ENCODE measurements at regions not wholly inside any gene's neighbourhood (a gene's known extent, or its start where the extent isn't known, plus 50 kb on each side); places are given as distances from the start of the nearest gene placed in this dataset.
"Not testable (repeated sequence)": the region's sequence is repeated elsewhere in the genome, so short reads cannot be mapped to it uniquely, and the experiment has no call there.

DNA sequence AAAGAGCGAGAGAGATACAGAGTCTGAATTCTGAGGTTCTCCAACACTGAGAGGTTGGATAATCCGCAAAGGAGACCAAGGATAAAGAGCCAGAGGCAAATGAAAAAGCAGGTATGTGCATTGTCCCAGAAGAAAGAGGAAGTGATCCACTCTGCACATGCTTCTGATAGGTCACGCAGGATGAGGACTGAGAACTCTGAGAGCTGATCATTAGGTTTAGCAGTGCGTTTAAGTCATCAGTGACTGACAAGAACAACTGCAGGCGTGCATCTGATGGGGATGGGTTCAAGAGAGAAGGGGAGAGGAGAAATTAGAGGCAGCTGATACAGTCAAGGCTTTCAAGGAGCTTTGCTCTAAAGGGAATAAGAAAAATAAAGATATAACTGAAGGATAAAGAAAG, 301.2 kb upstream of the SGK1 start:
- TF ChIP-seq EZH2 (optimal IDR thresholded peaks at IDR 0.05; ENCODE audit: low read depth, low read length) (no peak), EZH2phosphoT487 (IDR thresholded peaks at IDR 0.05; ENCODE audit: low read length) (no peak)
- TF ChIP-seq, protein P1, sequence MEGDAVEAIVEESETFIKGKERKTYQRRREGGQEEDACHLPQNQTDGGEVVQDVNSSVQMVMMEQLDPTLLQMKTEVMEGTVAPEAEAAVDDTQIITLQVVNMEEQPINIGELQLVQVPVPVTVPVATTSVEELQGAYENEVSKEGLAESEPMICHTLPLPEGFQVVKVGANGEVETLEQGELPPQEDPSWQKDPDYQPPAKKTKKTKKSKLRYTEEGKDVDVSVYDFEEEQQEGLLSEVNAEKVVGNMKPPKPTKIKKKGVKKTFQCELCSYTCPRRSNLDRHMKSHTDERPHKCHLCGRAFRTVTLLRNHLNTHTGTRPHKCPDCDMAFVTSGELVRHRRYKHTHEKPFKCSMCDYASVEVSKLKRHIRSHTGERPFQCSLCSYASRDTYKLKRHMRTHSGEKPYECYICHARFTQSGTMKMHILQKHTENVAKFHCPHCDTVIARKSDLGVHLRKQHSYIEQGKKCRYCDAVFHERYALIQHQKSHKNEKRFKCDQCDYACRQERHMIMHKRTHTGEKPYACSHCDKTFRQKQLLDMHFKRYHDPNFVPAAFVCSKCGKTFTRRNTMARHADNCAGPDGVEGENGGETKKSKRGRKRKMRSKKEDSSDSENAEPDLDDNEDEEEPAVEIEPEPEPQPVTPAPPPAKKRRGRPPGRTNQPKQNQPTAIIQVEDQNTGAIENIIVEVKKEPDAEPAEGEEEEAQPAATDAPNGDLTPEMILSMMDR (IDR thresholded peaks at IDR 0.05; ENCODE audit: low read length), result no peak
- H2AFZ ChIP-seq (ENCODE audit: low read length), result no peak overlapping the region
- no peaks in the 10 kb centered on the region for H3K27me3 ChIP-seq (replicated peaks; ENCODE audit: insufficient read depth, low read length)
- H3K4me2 ChIP-seq (ENCODE audit: low read depth, low read length), result 0 out of 2 replicates have a peak overlapping the region, but pooled peaks have one; percentile 19
- H3K4me1 ChIP-seq (ENCODE audit: low read length), result peaks cover 15% of the 10 kb centered on the region
- no peaks in the 10 kb centered on the region for H3K36me3 ChIP-seq (replicated peaks; ENCODE audit: insufficient read depth, low read length)
- no peaks in the 10 kb centered on the region for H3K79me2 ChIP-seq (ENCODE audit: low read length)
- no peaks in the 10 kb centered on the region for H3K9me2 ChIP-seq (replicated peaks; ENCODE audit: insufficient read depth, low read length)
- no peaks in the 10 kb centered on the region for H4K20me1 ChIP-seq (ENCODE audit: insufficient read depth, low read length)
- DNase-seq, result no peak
- H3K27ac ChIP-seq (ENCODE audit: low read length), result no peak overlapping the region
- no peak overlapping the region for H3K4me3 ChIP-seq (ENCODE audit: low read length)
- no peaks in the 10 kb centered on the region for H3K9me3 ChIP-seq (replicated peaks; ENCODE audit: insufficient read depth, low read length)
- H3F3A ChIP-seq (ENCODE audit: insufficient read depth, low read length), result no peaks in the 10 kb centered on the region
- no peak overlapping the region for H3K9ac ChIP-seq (ENCODE audit: low read length)

DNA sequence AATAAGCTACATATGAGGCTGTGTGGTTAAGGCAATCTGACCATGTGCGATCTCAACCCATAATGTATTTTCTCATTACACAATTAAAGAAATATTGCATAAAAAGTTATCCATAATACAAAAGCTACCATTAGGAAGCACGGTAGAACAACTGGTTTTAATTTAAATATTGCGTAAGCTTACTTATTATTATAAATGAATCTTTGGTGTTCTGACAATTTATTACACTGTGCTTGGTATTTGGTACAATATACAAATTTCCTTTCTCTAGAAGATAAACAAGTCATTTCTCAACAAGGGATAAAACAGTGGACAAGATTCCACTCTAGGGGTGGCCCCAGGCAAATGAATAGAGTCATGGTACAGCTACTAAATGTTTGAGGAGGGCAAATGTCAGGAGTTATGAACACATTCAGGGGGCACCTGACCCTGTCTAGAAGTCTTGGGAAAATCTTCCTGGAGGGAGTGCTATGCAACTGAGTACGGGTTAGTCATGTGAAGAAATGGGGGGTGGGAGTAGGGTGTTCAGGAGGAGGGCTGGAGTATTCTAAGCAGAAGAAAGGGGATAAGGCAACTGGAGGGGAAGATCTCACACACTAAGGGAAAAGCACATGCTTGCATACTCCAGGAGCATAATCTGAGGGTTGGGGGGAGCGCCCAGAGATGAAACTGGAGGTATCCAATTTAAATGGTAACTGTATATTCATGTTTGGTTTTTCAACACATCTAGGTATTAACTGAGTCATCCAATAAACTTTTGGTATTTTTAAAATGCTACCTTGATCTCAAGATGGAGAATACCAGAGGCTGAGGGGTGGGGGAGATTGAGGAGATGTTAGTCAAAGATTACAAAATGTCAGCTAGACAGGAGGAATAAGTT, 296.9 kb upstream of the SGK1 start:
- Histone ChIP-seq H3K9me3 (replicated peaks; ENCODE audit: insufficient read depth, low read length) (no peaks in the 10 kb centered on the region), H3K4me1 (ENCODE audit: low read length) (peaks cover 9% of the 10 kb centered on the region), H3K9me2 (replicated peaks; ENCODE audit: insufficient read depth, low read length) (no peaks in the 10 kb centered on the region), H2AFZ (ENCODE audit: low read length) (no peak overlapping the region), H3K27me3 (replicated peaks; ENCODE audit: insufficient read depth, low read length) (no peaks in the 10 kb centered on the region), H3K4me3 (ENCODE audit: low read length) (no peak overlapping the region), H3F3A (ENCODE audit: insufficient read depth, low read length) (no peaks in the 10 kb centered on the region), H4K20me1 (ENCODE audit: insufficient read depth, low read length) (no peaks in the 10 kb centered on the region), H3K79me2 (ENCODE audit: low read length) (no peaks in the 10 kb centered on the region), H3K4me2 (ENCODE audit: low read depth, low read length) (no peak overlapping the region), H3K36me3 (replicated peaks; ENCODE audit: insufficient read depth, low read length) (no peaks in the 10 kb centered on the region), H3K27ac (ENCODE audit: low read length) (no peak overlapping the region), H3K9ac (ENCODE audit: low read length) (no peak overlapping the region)
- TF ChIP-seq EZH2phosphoT487 (IDR thresholded peaks at IDR 0.05; ENCODE audit: low read length) (no peak), EZH2 (optimal IDR thresholded peaks at IDR 0.05; ENCODE audit: low read depth, low read length) (no peak)
- TF ChIP-seq, protein P1 (IDR thresholded peaks at IDR 0.05; ENCODE audit: low read length), result no peak
- no peak for DNase-seq

DNA sequence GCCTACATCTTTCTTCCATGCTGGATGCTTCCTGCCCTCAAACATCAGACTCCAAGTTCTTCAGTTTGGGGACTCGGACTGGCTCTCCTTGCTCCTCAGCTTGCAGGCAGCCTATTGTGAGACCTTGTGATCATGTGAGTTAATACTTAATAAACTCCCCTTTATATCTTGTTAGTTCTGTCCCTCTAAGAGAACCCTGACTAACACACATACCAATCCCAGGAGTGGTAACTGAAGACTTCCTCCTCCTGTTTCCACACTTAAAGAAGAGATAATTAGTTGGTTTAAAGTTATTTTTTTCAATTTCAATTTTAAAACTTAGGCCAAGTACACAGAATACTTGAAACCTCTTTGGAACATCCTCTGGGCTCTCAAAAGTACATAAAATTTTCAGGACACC, 294.2 kb upstream of the SGK1 start:
- H3K9me2 ChIP-seq (replicated peaks; ENCODE audit: insufficient read depth, low read length); H3K9ac ChIP-seq (ENCODE audit: low read length); H3F3A ChIP-seq (ENCODE audit: insufficient read depth, low read length); H3K9me3 ChIP-seq (replicated peaks; ENCODE audit: insufficient read depth, low read length); H2AFZ ChIP-seq (ENCODE audit: low read length); H3K4me3 ChIP-seq (ENCODE audit: low read length); H3K4me1 ChIP-seq (ENCODE audit: low read length); H3K79me2 ChIP-seq (ENCODE audit: low read length); H3K27me3 ChIP-seq (replicated peaks; ENCODE audit: insufficient read depth, low read length); H3K27ac ChIP-seq (ENCODE audit: low read length); H3K4me2 ChIP-seq (ENCODE audit: low read depth, low read length); DNase-seq; H3K36me3 ChIP-seq (replicated peaks; ENCODE audit: insufficient read depth, low read length); H4K20me1 ChIP-seq (ENCODE audit: insufficient read depth, low read length): not testable (repeated sequence)

DNA sequence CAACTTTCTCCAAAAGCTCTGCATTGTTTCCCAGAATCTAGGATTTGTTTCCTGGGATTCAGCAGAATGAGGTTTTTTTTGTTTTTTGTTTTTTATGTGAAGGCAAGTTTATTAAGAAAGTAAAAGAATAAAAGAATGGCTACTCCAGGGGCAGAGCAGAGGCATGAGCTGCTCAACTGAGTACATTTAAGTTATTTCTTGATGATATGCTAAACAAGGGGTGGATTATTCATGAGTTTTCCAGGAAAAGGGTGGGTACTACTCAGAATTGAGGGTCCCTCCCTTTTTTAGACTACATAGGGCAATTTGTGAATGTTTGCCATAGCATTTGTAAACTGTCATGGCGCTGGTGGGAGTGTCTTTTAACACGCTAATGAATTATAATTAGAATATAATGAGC, 292.5 kb upstream of the SGK1 start:
- no peaks in the 10 kb centered on the region for H3F3A ChIP-seq (ENCODE audit: insufficient read depth, low read length)
- no peaks in the 10 kb centered on the region for H3K79me2 ChIP-seq (ENCODE audit: low read length)
- DNase-seq, result no peak
- H3K9me2 ChIP-seq (replicated peaks; ENCODE audit: insufficient read depth, low read length), result no peaks in the 10 kb centered on the region
- no peak overlapping the region for H3K27ac ChIP-seq (ENCODE audit: low read length)
- TF ChIP-seq, protein P1 (IDR thresholded peaks at IDR 0.05; ENCODE audit: low read length), result no peak
- no peak for TF ChIP-seq EZH2phosphoT487 (IDR thresholded peaks at IDR 0.05; ENCODE audit: low read length)
- TF ChIP-seq EZH2 (optimal IDR thresholded peaks at IDR 0.05; ENCODE audit: low read depth, low read length), result no peak
- H3K36me3 ChIP-seq (replicated peaks; ENCODE audit: insufficient read depth, low read length), result no peaks in the 10 kb centered on the region
- no peak overlapping the region for H2AFZ ChIP-seq (ENCODE audit: low read length)
- H3K4me1 ChIP-seq (ENCODE audit: low read length), result no peaks in the 10 kb centered on the region
- no peaks in the 10 kb centered on the region for H4K20me1 ChIP-seq (ENCODE audit: insufficient read depth, low read length)
- no peaks in the 10 kb centered on the region for H3K27me3 ChIP-seq (replicated peaks; ENCODE audit: insufficient read depth, low read length)
- H3K4me2 ChIP-seq (ENCODE audit: low read depth, low read length), result no peak overlapping the region
- H3K9ac ChIP-seq (ENCODE audit: low read length), result no peak overlapping the region
- H3K4me3 ChIP-seq (ENCODE audit: low read length), result no peak overlapping the region
- no peaks in the 10 kb centered on the region for H3K9me3 ChIP-seq (replicated peaks; ENCODE audit: insufficient read depth, low read length)
